GM18505 (cell line): ENCODE measurements at regions not wholly inside any gene's neighbourhood (a gene's known extent, or its start where the extent isn't known, plus 50 kb on each side); places are given as distances from the start of the nearest gene placed in this dataset.
A peak's percentile ranks its signal among the peaks of the same experiment; 100 is the strongest.
"Not testable (repeated sequence)": the region's sequence is repeated elsewhere in the genome, so short reads cannot be mapped to it uniquely, and the experiment has no call there.

Source experiments
- ATAC-seq: cut with Tn5 transposase; IDR thresholded peaks from one replicate; pipeline ENCODE4 v1.9.1; 2021; ENCODE audit not compliant: unreplicated experiment
- POLR2A ChIP-seq: IDR thresholded peaks from 4 replicates; pipeline ENCODE4 v1.6.1; 2011; ENCODE audit warnings: borderline replicate concordance; ENCODE audit not compliant: insufficient read depth, insufficient read length; ENCODE audit errors: extremely low read depth

- ATAC-seq = no peak
- TF ChIP-seq POLR2A = no peak
Observed at GRCh38 chr10:118445535-118445934, 103.4 kb upstream of the FAM204A start.

- ATAC-seq = no peak
- TF ChIP-seq POLR2A = no peak
Observed at GRCh38 chr10:118444069-118444468, 101.9 kb upstream of the FAM204A start.

- no peak for TF ChIP-seq POLR2A
- no peak for ATAC-seq
Observed at GRCh38 chr10:118442032-118442431, 99.9 kb upstream of the FAM204A start.

- no peak for ATAC-seq
Observed at GRCh38 chr10:118439824-118440223, 97.7 kb upstream of the FAM204A start.

GRCh38 chr10:118436742-118437141 lies 94.6 kb upstream of the FAM204A start:
- TF ChIP-seq POLR2A = no peak
- ATAC-seq = no peak

More at GRCh38 chr10:118439824-118440223, 97.7 kb upstream of the FAM204A start:
- no peak for TF ChIP-seq POLR2A

- TF ChIP-seq POLR2A = no peak
- ATAC-seq = no peak
Observed at GRCh38 chr10:118430190-118430589, 88.1 kb upstream of the FAM204A start.

- no peak for TF ChIP-seq POLR2A
- ATAC-seq = peak; percentile 83
Observed at GRCh38 chr10:118423800-118424442, 81.8 kb upstream of the FAM204A start.

GRCh38 chr10:118422241-118422640 lies 80.1 kb upstream of the FAM204A start:
- no peak for ATAC-seq
- no peak for TF ChIP-seq POLR2A

GRCh38 chr10:118420049-118420448 lies 77.9 kb upstream of the FAM204A start:
- ATAC-seq = not testable (repeated sequence)

- TF ChIP-seq POLR2A = no peak
- ATAC-seq = no peak
Observed at GRCh38 chr10:118412932-118413331, 70.8 kb upstream of the FAM204A start.

GRCh38 chr10:118412132-118412760 lies 70.1 kb upstream of the FAM204A start:
- ATAC-seq = no peak
- no peak for TF ChIP-seq POLR2A

GRCh38 chr10:118409295-118409694 lies 67.2 kb upstream of the FAM204A start:
- no peak for ATAC-seq
- TF ChIP-seq POLR2A = no peak

GRCh38 chr10:118408181-118408580 lies 66.1 kb upstream of the FAM204A start:
- no peak for ATAC-seq
- no peak for TF ChIP-seq POLR2A

GRCh38 chr10:118407777-118408176 lies 65.7 kb upstream of the FAM204A start:
- TF ChIP-seq POLR2A = no peak
- ATAC-seq = no peak

- no peak for ATAC-seq
- TF ChIP-seq POLR2A = no peak
Observed at GRCh38 chr10:118407026-118407425, 64.9 kb upstream of the FAM204A start.

- ATAC-seq = no peak
- no peak for TF ChIP-seq POLR2A
Observed at GRCh38 chr10:118405928-118406327, 63.8 kb upstream of the FAM204A start.

GRCh38 chr10:118403967-118404366 lies 61.8 kb upstream of the FAM204A start:
- no peak for TF ChIP-seq POLR2A
- no peak for ATAC-seq
